GM23338 (cell line): ENCODE measurements at regions not wholly inside any gene's neighbourhood (a gene's known extent, or its start where the extent isn't known, plus 50 kb on each side); places are given as distances from the start of the nearest gene placed in this dataset.
A peak's percentile ranks its signal among the peaks of the same experiment; 100 is the strongest.

Experiments used
- ATAC-seq: fragments of 200-7000 bp; cut with Tn5 transposase; 3 replicates; pipeline ENCODE4 v1.9.1; 2020
- DNase-seq: peaks from one replicate; pipeline ENCODE4 v3.0.0-alpha.2; 2015; ENCODE audit warnings: low spot score
- H2AFZ ChIP-seq: fragments of 200-600 bp; sonication (generic); 2 replicates; pipeline ENCODE4 v1.8.0; 2016; ENCODE audit warnings: antibody characterized with exemption, mild to moderate bottlenecking, moderate library complexity
- H3F3A ChIP-seq: fragments of 200-600 bp; sonication (generic); replicated peaks from 2 replicates; pipeline ENCODE4 v1.8.0; 2017; ENCODE audit warnings: antibody characterized with exemption, mixed run types, low read depth
- H3K27ac ChIP-seq: fragments of 200-600 bp; sonication (generic); 2 replicates; pipeline ENCODE4 v1.6.1; 2016; ENCODE audit warnings: low read depth
- H3K27me3 ChIP-seq: fragments of 200-600 bp; sonication (generic); 2 replicates; pipeline ENCODE4 v1.8.0; 2016; ENCODE audit warnings: mild to moderate bottlenecking, mixed run types, moderate library complexity; ENCODE audit not compliant: insufficient read depth
- H3K36me3 ChIP-seq: fragments of 200-600 bp; sonication (generic); 2 replicates; pipeline ENCODE4 v1.8.0; 2016; ENCODE audit warnings: mild to moderate bottlenecking; ENCODE audit not compliant: insufficient read depth
- H3K4me1 ChIP-seq: fragments of 200-600 bp; sonication (generic); 2 replicates; pipeline ENCODE4 v1.8.0; 2016; ENCODE audit warnings: mild to moderate bottlenecking, moderate library complexity; ENCODE audit not compliant: insufficient read depth
- H3K4me2 ChIP-seq: fragments of 200-600 bp; sonication (generic); 2 replicates; pipeline ENCODE4 v1.7.1; 2017; ENCODE audit warnings: mixed run types
- H3K4me3 ChIP-seq: fragments of 200-600 bp; sonication (generic); 2 replicates; pipeline ENCODE4 v1.6.1; 2016; ENCODE audit warnings: mixed run types
- H3K79me2 ChIP-seq: fragments of 200-600 bp; sonication (generic); replicated peaks from 2 replicates; pipeline ENCODE4 v1.8.0; 2017; ENCODE audit warnings: mild to moderate bottlenecking; ENCODE audit not compliant: insufficient read depth
- H3K9me2 ChIP-seq: fragments of 200-600 bp; sonication (generic); 2 replicates; pipeline ENCODE4 v1.8.0; 2017; ENCODE audit not compliant: insufficient read depth
- H4K20me1 ChIP-seq: fragments of 200-600 bp; sonication (generic); replicated peaks from 2 replicates; pipeline ENCODE4 v1.8.0; 2017; ENCODE audit warnings: mild to moderate bottlenecking; ENCODE audit not compliant: insufficient read depth
- H3K27ac Mint-ChIP-seq: 2 replicates; pipeline ENCODE4 v1.8.0; 2020; ENCODE audit warnings: inconsistent platforms, mild to moderate bottlenecking, moderate library complexity, mixed read lengths
- H3K27me3 Mint-ChIP-seq: 3 replicates; pipeline ENCODE4 v1.8.0; 2022; ENCODE audit warnings: low read depth, mild to moderate bottlenecking, moderate library complexity, mixed read lengths, inconsistent platforms; ENCODE audit not compliant: insufficient read depth, poor library complexity
- H3K36me3 Mint-ChIP-seq: 3 replicates; pipeline ENCODE4 v1.8.0; 2021; ENCODE audit warnings: low read depth, mild to moderate bottlenecking, inconsistent platforms, moderate library complexity, mixed read lengths
- H3K4me1 Mint-ChIP-seq: 3 replicates; pipeline ENCODE4 v1.8.0; 2020; ENCODE audit warnings: mild to moderate bottlenecking, inconsistent platforms, mixed read lengths
- H3K4me3 Mint-ChIP-seq: 3 replicates; pipeline ENCODE4 v1.8.0; 2021; ENCODE audit warnings: moderate library complexity, mild to moderate bottlenecking, inconsistent platforms, mixed read lengths
- H3K9me3 Mint-ChIP-seq: 3 replicates; pipeline ENCODE4 v1.8.0; 2020; ENCODE audit warnings: moderate library complexity, mild to moderate bottlenecking, inconsistent platforms, mixed read lengths
- EZH2 ChIP-seq: fragments of 200-600 bp; sonication (generic); IDR thresholded peaks from one replicate; pipeline ENCODE4 v1.8.0; 2017; ENCODE audit warnings: antibody characterized with exemption, mild to moderate bottlenecking, low read depth; ENCODE audit not compliant: unreplicated experiment
- ZNF114 ChIP-seq: fragments of 250-450 bp; sonication (Bioruptor Pico); IDR thresholded peaks from 2 replicates; pipeline ENCODE4 v1.5.0; 2020; ENCODE audit warnings: mild to moderate bottlenecking, moderate library complexity
- ZNF462 ChIP-seq: fragments of 250-450 bp; sonication (Bioruptor Pico); IDR thresholded peaks from 2 replicates; pipeline ENCODE4 v1.5.0; 2020; ENCODE audit warnings: mild to moderate bottlenecking, moderate library complexity
- TF ChIP-seq, protein P1 (sequence below), 2 experiments: fragments of 200-600 bp in 1 of 2; sonication (generic) in 1 of 2; conservative IDR thresholded peaks; 2 replicates each; pipeline versions ENCODE4 v1.5.1 to v1.6.1; 2016 to 2017; ENCODE audit warnings: antibody characterized with exemption in 2 of 2, low read depth in 2 of 2, mild to moderate bottlenecking in 2 of 2, moderate library complexity in 1 of 2
- TF ChIP-seq, protein P2 (sequence below): IDR thresholded peaks from 2 replicates; pipeline ENCODE4 v1.6.1; 2016; ENCODE audit warnings: antibody characterized with exemption

GRCh38 chr2:120862201-120863060 lies 126.8 kb downstream of the GLI2 start:
- no peak overlapping the region for H3K4me3 Mint-ChIP-seq
- Histone ChIP-seq H2AFZ (no peak overlapping the region), H3K4me2 (0 out of 2 replicates have a peak overlapping the region, but pooled peaks have one; percentile 51), H3K36me3 (no peaks in the 10 kb centered on the region), H3K4me3 (no peak overlapping the region), H3K79me2 (peaks cover 49% of the 10 kb centered on the region), H3K9me2 (no peaks in the 10 kb centered on the region), H4K20me1 (peaks cover 34% of the 10 kb centered on the region), H3K27me3 (no peaks in the 10 kb centered on the region), H3F3A (peaks cover 11% of the 10 kb centered on the region; the same call in 1 of the 2 replicates), H3K27ac (0 out of 2 replicates have a peak overlapping the region, but pooled peaks have one; percentile 19), H3K4me1 (peaks cover 52% of the 10 kb centered on the region)
- TF ChIP-seq EZH2 (no peak), ZNF462 (CRISPR knock-in tag) (no peak), ZNF114 (CRISPR knock-in tag) (no peak)
- TF ChIP-seq, protein P1, sequence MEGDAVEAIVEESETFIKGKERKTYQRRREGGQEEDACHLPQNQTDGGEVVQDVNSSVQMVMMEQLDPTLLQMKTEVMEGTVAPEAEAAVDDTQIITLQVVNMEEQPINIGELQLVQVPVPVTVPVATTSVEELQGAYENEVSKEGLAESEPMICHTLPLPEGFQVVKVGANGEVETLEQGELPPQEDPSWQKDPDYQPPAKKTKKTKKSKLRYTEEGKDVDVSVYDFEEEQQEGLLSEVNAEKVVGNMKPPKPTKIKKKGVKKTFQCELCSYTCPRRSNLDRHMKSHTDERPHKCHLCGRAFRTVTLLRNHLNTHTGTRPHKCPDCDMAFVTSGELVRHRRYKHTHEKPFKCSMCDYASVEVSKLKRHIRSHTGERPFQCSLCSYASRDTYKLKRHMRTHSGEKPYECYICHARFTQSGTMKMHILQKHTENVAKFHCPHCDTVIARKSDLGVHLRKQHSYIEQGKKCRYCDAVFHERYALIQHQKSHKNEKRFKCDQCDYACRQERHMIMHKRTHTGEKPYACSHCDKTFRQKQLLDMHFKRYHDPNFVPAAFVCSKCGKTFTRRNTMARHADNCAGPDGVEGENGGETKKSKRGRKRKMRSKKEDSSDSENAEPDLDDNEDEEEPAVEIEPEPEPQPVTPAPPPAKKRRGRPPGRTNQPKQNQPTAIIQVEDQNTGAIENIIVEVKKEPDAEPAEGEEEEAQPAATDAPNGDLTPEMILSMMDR (conservative IDR thresholded peaks at IDR 0.05; ENCODE audit: low read depth in 2 of 2), result no peak
- TF ChIP-seq, protein P2, sequence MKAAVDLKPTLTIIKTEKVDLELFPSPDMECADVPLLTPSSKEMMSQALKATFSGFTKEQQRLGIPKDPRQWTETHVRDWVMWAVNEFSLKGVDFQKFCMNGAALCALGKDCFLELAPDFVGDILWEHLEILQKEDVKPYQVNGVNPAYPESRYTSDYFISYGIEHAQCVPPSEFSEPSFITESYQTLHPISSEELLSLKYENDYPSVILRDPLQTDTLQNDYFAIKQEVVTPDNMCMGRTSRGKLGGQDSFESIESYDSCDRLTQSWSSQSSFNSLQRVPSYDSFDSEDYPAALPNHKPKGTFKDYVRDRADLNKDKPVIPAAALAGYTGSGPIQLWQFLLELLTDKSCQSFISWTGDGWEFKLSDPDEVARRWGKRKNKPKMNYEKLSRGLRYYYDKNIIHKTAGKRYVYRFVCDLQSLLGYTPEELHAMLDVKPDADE, result no peak
- peaks cover 80% of the 10 kb centered on the region for H3K4me1 Mint-ChIP-seq
- H3K27me3 Mint-ChIP-seq, result peaks cover 25% of the 10 kb centered on the region
- DNase-seq, result no peak
- H3K36me3 Mint-ChIP-seq, result peaks cover 5% of the 10 kb centered on the region; the same call in 2 of the 3 replicates
- H3K9me3 Mint-ChIP-seq, result no peaks in the 10 kb centered on the region
- no peak for ATAC-seq
- no peak overlapping the region for H3K27ac Mint-ChIP-seq
